Activated CD8-positive, alpha-beta memory T cell treated with anti-CD3 and anti-CD28 coated beads for 24 hours (primary cell): ENCODE measurements at regions not wholly inside any gene's neighbourhood (a gene's known extent, or its start where the extent isn't known, plus 50 kb on each side); places are given as distances from the start of the nearest gene placed in this dataset.
A peak's percentile ranks its signal among the peaks of the same experiment; 100 is the strongest.

Experiments used
- DNase-seq: peaks from one replicate; pipeline ENCODE4 v3.0.0-alpha.2; 2020

GRCh38 chr2:239818086-239818485 lies 207.1 kb downstream of the NDUFA10 start:
- DNase-seq, result peak; percentile 30

GRCh38 chr2:239817468-239818031 lies 207.6 kb downstream of the NDUFA10 start:
- peak; percentile 19 for DNase-seq

GRCh38 chr2:239816576-239817467 lies 208.3 kb downstream of the NDUFA10 start:
- DNase-seq, result no peak

GRCh38 chr2:239815671-239816070 lies 209.5 kb downstream of the NDUFA10 start:
- DNase-seq, result no peak

- no peak for DNase-seq
Measured at GRCh38 chr2:239814861-239815601, 210.1 kb downstream of the NDUFA10 start.

- DNase-seq, result no peak
Measured at GRCh38 chr2:239814116-239814860, 210.9 kb downstream of the NDUFA10 start.

- no peak for DNase-seq
Measured at GRCh38 chr2:239813261-239814115, 211.7 kb downstream of the NDUFA10 start.

- no peak for DNase-seq
Measured at GRCh38 chr2:239811806-239812560, 213.2 kb downstream of the NDUFA10 start.

GRCh38 chr2:239811111-239811781 lies 213.9 kb downstream of the NDUFA10 start:
- DNase-seq, result no peak

- no peak for DNase-seq
Measured at GRCh38 chr2:239809391-239809790, 215.8 kb downstream of the NDUFA10 start.

- DNase-seq, result no peak
Measured at GRCh38 chr2:239807568-239807967, 217.6 kb downstream of the NDUFA10 start.

- DNase-seq, result peak; percentile 37
Measured at GRCh38 chr2:239806758-239807434, 218.2 kb downstream of the NDUFA10 start.

- peak; percentile 15 for DNase-seq
Measured at GRCh38 chr2:239806276-239806675, 218.9 kb downstream of the NDUFA10 start.

GRCh38 chr2:239805414-239805813 lies 219.7 kb downstream of the NDUFA10 start:
- DNase-seq, result no peak

- peak; percentile 15 for DNase-seq
Measured at GRCh38 chr2:239805043-239805329, 220.2 kb downstream of the NDUFA10 start.

- peak; percentile 43 for DNase-seq
Measured at GRCh38 chr2:239804161-239805042, 220.7 kb downstream of the NDUFA10 start.

GRCh38 chr2:239803766-239804115 lies 221.4 kb downstream of the NDUFA10 start:
- peak; percentile 15 for DNase-seq

- DNase-seq, result peak; percentile 24
Measured at GRCh38 chr2:239803102-239803765, 221.9 kb downstream of the NDUFA10 start.
